ENCODE measurements at regions not wholly inside any gene's neighbourhood (a gene's known extent, or its start where the extent isn't known, plus 50 kb on each side); places are given as distances from the start of the nearest gene placed in this dataset.
"Not testable (repeated sequence)": the region's sequence is repeated elsewhere in the genome, so short reads cannot be mapped to it uniquely, and the experiment has no call there.

GRCh38 chr7:13797545-13797944 is 191.9 kb downstream of the ETV1 start:
- TF ChIP-seq CTCF (IDR thresholded peaks at IDR 0.05), result no peak
- no peak for DNase-seq
- Histone ChIP-seq H3K9me3 (no peaks in the 10 kb centered on the region), H3K4me1 (no peaks in the 10 kb centered on the region), H3K27me3 (ENCODE audit: low read depth) (no peaks in the 10 kb centered on the region), H3K36me3 (no peaks in the 10 kb centered on the region), H3K27ac (no peak overlapping the region), H3K4me3 (no peak overlapping the region)
- no peak for ATAC-seq
- intact Hi-C loops (cut with DNase I), result no loop called here

GRCh38 chr7:13800694-13801448 is 188.6 kb downstream of the ETV1 start:
- no peaks in the 10 kb centered on the region for H3K9me3 ChIP-seq
- DNase-seq, result no peak
- no peaks in the 10 kb centered on the region for H3K36me3 ChIP-seq
- H3K4me1 ChIP-seq, result no peaks in the 10 kb centered on the region
- H3K27ac ChIP-seq, result no peak overlapping the region
- ATAC-seq, result peak in 1 of 2 donors; percentile 40
- H3K4me3 ChIP-seq, result no peak overlapping the region
- intact Hi-C loops (cut with DNase I), result no loop called here
- no peak for TF ChIP-seq CTCF (IDR thresholded peaks at IDR 0.05)
- H3K27me3 ChIP-seq (ENCODE audit: low read depth), result no peaks in the 10 kb centered on the region

GRCh38 chr7:13801669-13802068 is 187.8 kb downstream of the ETV1 start:
- Histone ChIP-seq H3K36me3 (no peaks in the 10 kb centered on the region), H3K4me1 (no peaks in the 10 kb centered on the region), H3K9me3 (no peaks in the 10 kb centered on the region), H3K27me3 (ENCODE audit: low read depth) (no peaks in the 10 kb centered on the region), H3K27ac (no peak overlapping the region), H3K4me3 (no peak overlapping the region)
- intact Hi-C loops (cut with DNase I), result no loop called here
- no peak for TF ChIP-seq CTCF (IDR thresholded peaks at IDR 0.05)
- ATAC-seq, result no peak
- no peak for DNase-seq

- no peak overlapping the region for H3K27ac ChIP-seq
- no peaks in the 10 kb centered on the region for H3K9me3 ChIP-seq
- no peak for TF ChIP-seq CTCF (IDR thresholded peaks at IDR 0.05)
- no peaks in the 10 kb centered on the region for H3K4me1 ChIP-seq
- no peaks in the 10 kb centered on the region for H3K36me3 ChIP-seq
- DNase-seq (no peak), ATAC-seq (no peak)
- intact Hi-C loops (cut with DNase I), result no loop called here
- H3K27me3 ChIP-seq (ENCODE audit: low read depth), result no peaks in the 10 kb centered on the region
- no peak overlapping the region for H3K4me3 ChIP-seq
These were observed 186.8 kb downstream of the ETV1 start for GRCh38 chr7:13802651-13803050.

- no peak for ATAC-seq
- Histone ChIP-seq H3K4me3 (no peak overlapping the region), H3K27ac (no peak overlapping the region), H3K36me3 (no peaks in the 10 kb centered on the region), H3K27me3 (ENCODE audit: low read depth) (no peaks in the 10 kb centered on the region), H3K4me1 (no peaks in the 10 kb centered on the region), H3K9me3 (no peaks in the 10 kb centered on the region)
- intact Hi-C loops (cut with DNase I), result no loop called here
- DNase-seq, result no peak
- no peak for TF ChIP-seq CTCF (IDR thresholded peaks at IDR 0.05)
These were observed 186.3 kb downstream of the ETV1 start for GRCh38 chr7:13803134-13803533.

- not testable (repeated sequence) for DNase-seq
These were observed 183.2 kb downstream of the ETV1 start for GRCh38 chr7:13806089-13806867.

GRCh38 chr7:13817230-13817629 is 172.2 kb downstream of the ETV1 start:
- H3K9me3 ChIP-seq; H3K4me3 ChIP-seq; H3K4me1 ChIP-seq; H3K27me3 ChIP-seq (ENCODE audit: low read depth); intact Hi-C loops (cut with DNase I); DNase-seq; H3K36me3 ChIP-seq; ATAC-seq; H3K27ac ChIP-seq: not testable (repeated sequence)

More at GRCh38 chr7:13806089-13806867, 183.2 kb downstream of the ETV1 start:
- H3K4me1 ChIP-seq; ATAC-seq; H3K9me3 ChIP-seq; H3K4me3 ChIP-seq; H3K27me3 ChIP-seq (ENCODE audit: low read depth); H3K27ac ChIP-seq; H3K36me3 ChIP-seq; intact Hi-C loops (cut with DNase I): not testable (repeated sequence)

Measured in lower lobe of right lung (tissue), 2 donors.